NCI-H524 treated with DMSO at 0.1 percent for 48 hours (cell line): ENCODE measurements at regions not wholly inside any gene's neighbourhood (a gene's known extent, or its start where the extent isn't known, plus 50 kb on each side); places are given as distances from the start of the nearest gene placed in this dataset.
A peak's percentile ranks its signal among the peaks of the same experiment; 100 is the strongest.
"Not testable (repeated sequence)": the region's sequence is repeated elsewhere in the genome, so short reads cannot be mapped to it uniquely, and the experiment has no call there.

Experiments used
- DNase-seq: peaks from one replicate; lab custom pipeline; 2025; lab: John Stamatoyannopoulos, UW

- no peak for DNase-seq
Observed at GRCh38 chr5:44942524-44943001, 133.8 kb downstream of the MRPS30 start.

- DNase-seq, result no peak
Observed at GRCh38 chr5:44943647-44944046, 134.9 kb downstream of the MRPS30 start.

DNA sequence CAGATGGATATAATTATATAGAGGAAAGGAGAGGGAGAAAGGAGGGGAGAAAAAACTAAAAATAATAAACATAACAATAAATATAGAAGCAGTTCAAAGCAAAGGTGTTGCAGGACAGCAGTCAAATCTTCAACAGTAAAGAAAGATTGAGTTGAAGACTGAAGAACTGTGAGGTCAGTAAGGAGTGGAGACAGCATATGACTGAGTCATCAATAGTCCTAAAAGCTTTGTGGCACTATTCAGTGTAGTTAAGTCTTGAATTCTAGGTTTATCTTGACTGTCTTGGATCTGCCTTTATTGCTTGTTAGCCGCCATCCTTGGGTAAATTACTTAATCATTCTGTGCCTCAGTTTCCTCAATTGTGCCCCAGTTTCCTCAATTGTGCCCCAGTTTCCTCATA, 137.0 kb downstream of the MRPS30 start:
- no peak for DNase-seq

DNA sequence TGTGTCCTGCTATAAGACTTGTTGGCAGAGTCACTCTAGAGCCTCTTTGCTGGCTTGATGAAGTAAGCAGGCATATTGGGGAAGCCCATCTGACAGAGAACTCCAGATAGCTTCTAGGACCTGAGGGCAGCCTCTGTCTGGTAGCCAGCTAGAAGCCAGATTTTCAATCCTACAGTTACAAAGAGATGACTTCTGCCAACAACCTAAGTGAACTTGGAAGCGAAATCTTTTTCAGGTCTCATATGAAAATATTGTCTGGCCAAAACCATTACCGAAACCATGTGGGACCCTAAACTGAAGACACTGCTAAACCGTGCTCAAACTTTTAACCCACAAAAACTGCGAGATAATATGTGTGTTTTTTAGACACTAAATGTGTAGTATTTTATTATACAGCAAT, 140.9 kb downstream of the MRPS30 start:
- no peak for DNase-seq

GRCh38 chr5:44951371-44951770, 142.6 kb downstream of the MRPS30 start:
- DNase-seq, result no peak

- DNase-seq, result peak; percentile 53
Observed at GRCh38 chr5:44952376-44952775, 143.6 kb downstream of the MRPS30 start.

DNA sequence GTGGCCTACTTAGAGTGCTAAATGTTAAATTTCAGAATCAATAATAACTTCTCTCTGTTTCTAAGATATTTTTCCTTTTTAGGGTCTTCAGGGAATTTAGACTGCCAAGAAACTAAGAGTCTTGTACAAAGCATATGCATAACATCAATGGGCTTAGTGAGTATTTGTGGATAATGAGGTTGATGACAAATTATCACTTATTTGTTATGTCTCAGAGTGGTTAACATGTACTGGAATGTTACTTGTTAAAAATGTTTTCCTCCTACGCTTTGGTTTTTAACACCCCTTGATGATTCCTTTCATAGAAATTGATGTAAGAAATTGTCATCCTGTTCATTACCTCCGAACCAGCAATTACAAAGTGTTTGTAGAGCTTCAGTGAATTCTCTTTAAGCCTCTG, 144.3 kb downstream of the MRPS30 start:
- no peak for DNase-seq

DNA sequence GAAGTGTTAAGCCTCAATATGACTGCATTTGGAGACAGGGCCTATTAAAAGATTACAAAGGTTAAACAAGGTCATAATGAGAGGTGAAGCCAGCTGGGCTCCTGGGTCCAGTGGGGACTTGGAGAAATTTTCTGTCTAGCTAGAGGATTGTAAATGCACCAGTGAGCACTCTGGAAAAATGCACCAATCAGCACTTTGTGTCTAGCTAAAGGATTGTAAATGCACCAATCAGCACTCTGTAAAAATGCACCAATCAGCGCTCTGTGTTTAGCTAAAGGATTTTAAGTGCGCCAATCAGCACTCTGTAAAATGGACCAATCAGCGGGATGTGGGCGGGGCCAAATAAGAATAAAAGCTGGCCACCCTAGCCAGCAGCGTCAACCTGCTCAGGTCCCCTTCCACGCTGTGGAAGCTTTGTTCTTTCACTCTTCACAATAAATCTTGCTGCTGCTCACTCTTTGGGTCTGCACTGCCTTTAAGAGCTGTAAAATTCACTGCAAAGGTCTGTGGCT, 150.3 kb downstream of the MRPS30 start:
- not testable (repeated sequence) for DNase-seq

DNA sequence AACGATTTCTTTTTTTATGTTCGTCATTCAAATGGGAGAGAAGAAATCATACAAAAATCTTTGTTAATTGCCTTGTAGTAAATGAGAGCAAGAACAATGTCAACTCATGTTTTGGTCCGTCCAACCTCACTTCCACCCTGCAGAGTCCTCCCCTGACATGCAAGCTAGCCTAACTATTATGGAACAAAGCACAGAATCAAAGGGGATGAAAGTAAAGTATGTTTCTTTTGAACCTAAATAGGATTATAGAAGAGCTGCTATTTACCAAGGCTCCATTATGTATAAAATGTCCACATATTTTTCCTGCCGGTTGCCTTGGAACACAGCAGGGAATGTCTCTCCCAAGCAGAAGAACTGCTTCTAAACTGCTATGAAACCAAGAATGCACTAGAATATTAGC, 161.1 kb downstream of the MRPS30 start:
- no peak for DNase-seq

GRCh38 chr5:44970963-44971362, 162.2 kb downstream of the MRPS30 start:
- DNase-seq, result not testable (repeated sequence)

DNA sequence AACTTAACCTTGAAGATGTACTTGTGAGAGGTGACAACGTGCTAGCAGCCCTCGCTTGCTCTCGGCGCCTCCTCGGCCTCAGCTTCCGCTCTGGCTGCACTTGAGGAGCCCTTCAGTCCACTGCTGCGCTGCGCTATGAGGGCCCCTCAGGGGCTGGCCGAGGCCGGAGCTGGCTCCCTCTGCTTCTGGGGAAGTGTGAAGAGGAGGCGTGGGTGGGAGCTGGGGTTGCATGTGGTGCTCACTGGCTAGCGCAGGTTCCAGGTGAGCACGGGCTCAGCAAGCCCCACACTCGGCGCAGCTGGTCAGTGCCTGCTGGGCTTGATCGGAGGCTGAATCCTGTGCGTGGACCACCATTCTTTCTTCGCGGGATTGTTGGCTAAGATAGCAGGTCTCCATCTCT, 166.1 kb downstream of the MRPS30 start:
- DNase-seq, result no peak

DNA sequence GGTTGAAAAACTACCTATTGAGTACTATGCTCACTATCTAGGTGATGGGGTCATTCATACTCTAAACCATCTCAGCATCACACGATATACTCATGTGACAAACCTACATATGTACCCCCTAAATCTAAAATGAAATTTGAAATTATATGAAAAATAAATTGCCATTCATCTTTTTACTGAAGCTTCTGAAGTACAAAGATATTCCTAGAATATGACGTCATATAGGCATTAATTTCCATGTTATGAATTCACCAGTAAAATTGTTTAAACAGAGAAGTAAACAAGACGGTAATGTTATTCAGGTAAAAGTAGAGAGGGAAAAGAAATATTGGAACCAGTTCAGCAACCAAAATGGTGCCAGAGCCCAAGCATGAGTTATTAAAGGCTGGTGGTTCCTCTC, 173.0 kb downstream of the MRPS30 start:
- DNase-seq, result no peak

- no peak for DNase-seq
Observed at GRCh38 chr5:44983006-44983405, 174.3 kb downstream of the MRPS30 start.

DNA sequence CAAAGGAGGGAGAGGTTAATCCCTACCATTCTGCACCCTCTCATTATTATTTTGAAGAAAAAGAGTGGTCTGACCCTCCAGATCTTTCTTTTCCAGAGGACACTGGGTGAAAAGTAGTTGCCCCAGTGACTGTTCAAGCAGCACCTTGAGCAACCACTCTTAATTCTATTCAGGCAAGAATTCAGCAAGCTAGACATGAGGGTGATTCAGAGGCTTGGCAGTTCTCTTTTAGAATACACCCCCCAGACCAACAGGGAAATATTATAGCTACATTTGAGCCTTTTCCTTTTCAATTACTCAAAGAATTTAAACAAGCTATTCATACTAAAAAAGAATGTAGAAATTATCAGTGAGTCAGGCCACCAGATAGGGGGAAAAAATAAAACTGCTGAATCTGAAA, 178.3 kb downstream of the MRPS30 start:
- DNase-seq, result no peak

GRCh38 chr5:44991693-44992092, 182.9 kb downstream of the MRPS30 start:
- DNase-seq, result no peak

DNA sequence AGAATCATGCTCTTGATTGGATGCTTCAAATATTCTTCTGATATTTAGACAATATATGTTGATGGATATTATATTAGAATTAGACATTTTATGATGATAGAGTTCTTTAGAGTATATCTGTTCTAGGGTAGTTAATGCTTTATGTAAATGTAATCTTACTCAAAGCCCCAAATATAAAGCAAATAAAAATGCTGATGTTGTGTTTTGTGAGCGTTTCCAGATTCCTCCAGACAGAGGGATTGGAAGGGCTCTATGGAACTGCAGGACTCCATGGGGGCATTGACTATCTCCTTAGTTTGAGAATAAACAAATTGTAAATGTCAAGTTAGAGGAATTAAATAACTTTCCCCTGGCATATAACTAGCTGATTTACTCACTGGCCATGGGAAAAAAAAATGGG, 184.5 kb downstream of the MRPS30 start:
- DNase-seq, result no peak

GRCh38 chr5:44997506-44997905, 188.8 kb downstream of the MRPS30 start:
- no peak for DNase-seq

DNA sequence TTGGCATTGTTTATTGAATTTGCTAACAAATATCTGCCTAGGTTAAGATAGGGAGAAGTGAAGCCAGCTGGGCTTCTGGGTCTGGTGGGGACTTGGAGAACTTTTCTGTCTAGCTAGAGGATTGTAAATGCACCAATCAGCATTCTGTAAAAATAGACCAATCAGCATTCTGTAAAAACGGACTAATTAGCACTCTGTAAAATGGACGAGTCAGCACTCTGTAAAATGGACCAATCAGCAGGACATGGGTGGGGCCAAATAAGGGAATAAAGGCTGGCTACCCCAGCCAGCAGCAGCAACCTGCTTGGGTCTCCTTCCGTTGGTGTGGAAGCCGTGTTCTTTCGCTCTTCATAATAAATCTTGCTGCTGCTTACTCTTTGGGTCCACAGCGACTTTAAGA, 198.4 kb downstream of the MRPS30 start:
- not testable (repeated sequence) for DNase-seq

- DNase-seq, result no peak
Observed at GRCh38 chr5:45017568-45017967, 208.8 kb downstream of the MRPS30 start.

DNA sequence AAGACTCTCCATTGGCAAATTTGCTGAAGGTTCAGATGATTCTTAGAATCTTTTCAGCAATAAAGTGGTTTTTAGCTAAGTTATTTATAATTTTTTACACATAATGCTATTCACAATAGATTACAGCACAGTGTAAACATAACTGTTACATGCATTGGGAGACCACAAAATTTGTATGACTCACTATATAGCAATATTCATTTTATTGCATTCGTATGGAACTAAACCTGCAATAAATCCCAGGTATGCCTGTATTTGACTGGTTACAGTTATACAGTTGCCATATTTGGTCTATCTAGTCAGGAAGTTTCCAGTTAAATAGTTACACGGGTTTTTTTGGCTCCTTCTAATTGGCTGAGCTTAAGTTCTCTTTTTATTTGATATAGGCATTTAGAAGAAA, 220.8 kb downstream of the MRPS30 start:
- DNase-seq, result no peak

GRCh38 chr5:45035991-45036390, 227.2 kb downstream of the MRPS30 start:
- no peak for DNase-seq

DNA sequence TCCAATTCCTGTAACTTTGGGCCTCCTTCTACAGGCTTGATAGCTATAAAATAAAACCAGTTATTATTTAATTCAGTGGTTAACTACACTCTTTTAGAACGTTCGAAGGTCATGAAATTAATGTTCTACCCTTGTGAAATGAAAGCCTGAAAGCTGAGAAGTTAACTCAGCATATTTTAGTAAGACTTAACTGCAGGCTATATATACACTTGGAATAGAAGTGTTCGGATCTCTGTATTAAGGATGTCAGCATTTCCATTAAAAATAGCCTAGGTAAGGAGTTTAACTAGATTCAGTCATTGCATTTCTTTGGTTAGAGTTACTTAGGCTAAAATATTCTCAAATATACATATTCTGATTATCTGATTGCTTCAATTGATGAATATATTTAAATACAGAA, 229.2 kb downstream of the MRPS30 start:
- DNase-seq, result no peak

DNA sequence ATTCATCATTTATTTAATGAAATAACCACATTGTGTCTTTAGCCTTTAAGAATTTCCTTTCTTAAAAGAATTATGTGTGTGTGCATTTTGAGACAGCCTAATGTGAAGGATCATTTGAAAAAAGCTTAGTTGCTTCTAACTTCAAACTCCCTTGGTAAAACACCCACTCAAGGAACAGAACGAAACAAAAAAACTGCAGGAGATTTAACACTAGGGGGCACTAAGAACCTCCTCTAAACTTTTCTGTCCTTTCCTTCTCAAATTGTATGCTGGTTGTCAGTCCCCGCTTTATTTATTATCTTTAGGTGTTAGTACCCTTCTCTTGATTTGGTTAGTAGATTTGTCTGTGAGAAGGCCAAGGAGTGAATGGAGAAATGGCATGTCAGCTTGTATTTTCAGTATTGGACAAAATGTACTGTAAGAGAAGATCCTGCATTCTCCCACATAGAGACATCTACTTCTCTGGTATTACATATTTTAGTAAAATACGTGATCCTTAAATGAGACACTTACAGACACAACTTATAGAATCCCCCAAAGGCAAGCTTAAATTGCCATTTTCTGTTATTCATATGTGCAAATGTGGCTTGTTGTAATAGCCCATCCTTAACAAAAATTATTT, 229.7 kb downstream of the MRPS30 start:
- DNase-seq, result peak; percentile 14

DNA sequence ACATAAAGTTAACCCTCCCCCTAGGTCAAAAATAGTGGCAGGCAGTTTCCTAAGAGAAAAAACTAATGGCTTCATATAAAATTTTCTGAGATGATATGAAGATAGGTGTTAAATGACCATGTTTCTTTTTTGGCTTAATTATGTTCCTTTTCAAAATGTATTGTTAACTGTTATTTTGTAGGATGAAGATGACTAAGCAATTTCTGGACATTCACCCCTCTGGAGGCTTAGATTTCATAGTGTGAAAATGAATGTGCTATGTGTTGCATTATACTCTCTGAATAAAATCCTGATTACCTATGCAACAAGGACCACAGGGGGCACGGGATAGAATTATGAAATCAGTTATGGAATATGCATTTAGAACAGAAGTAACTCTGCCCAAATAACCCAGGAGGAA, 233.5 kb downstream of the MRPS30 start:
- no peak for DNase-seq
